ENCODE measurements at regions not wholly inside any gene's neighbourhood (a gene's known extent, or its start where the extent isn't known, plus 50 kb on each side); places are given as distances from the start of the nearest gene placed in this dataset.

GRCh38 chr6:88276331-88276730 is 110.2 kb upstream of the CNR1 start:
- no peaks in the 10 kb centered on the region for H3K9me3 ChIP-seq (ENCODE audit: insufficient read depth, low read length)
- H4K20me1 ChIP-seq (ENCODE audit: low read depth, low read length), result no peaks in the 10 kb centered on the region
- no peaks in the 10 kb centered on the region for H3K36me3 ChIP-seq (ENCODE audit: low read length)
- no peak overlapping the region for H3K4me3 ChIP-seq (ENCODE audit: insufficient read depth, low read length, poor library complexity, severe bottlenecking)
- no peak overlapping the region for H3K27ac ChIP-seq (ENCODE audit: low read depth, low read length)
- H3F3A ChIP-seq (ENCODE audit: insufficient read depth), result no peaks in the 10 kb centered on the region
- H3K79me2 ChIP-seq (ENCODE audit: insufficient read depth, low read length), result no peaks in the 10 kb centered on the region
- no peak overlapping the region for H2AFZ ChIP-seq (ENCODE audit: low read depth, low read length, severe bottlenecking)
- no peaks in the 10 kb centered on the region for H3K9me2 ChIP-seq (replicated peaks; ENCODE audit: insufficient read depth, low read length)
- no peak overlapping the region for H3K4me2 ChIP-seq (ENCODE audit: low read depth, low read length, poor library complexity, severe bottlenecking)
- no peaks in the 10 kb centered on the region for H3K27me3 ChIP-seq (ENCODE audit: low read length)
- TF ChIP-seq EZH2phosphoT487 (conservative IDR thresholded peaks at IDR 0.05; ENCODE audit: low read length), result no peak
- no peak for TF ChIP-seq CTCF (IDR thresholded peaks at IDR 0.05; ENCODE audit: insufficient read depth, low read length, poor library complexity, severe bottlenecking)
- H3K9ac ChIP-seq (ENCODE audit: low read length), result no peak overlapping the region

- no peak overlapping the region for H2AFZ ChIP-seq (ENCODE audit: low read depth, low read length, severe bottlenecking)
- H3K27me3 ChIP-seq (ENCODE audit: low read length), result no peaks in the 10 kb centered on the region
- H3K4me3 ChIP-seq (ENCODE audit: insufficient read depth, low read length, poor library complexity, severe bottlenecking), result no peak overlapping the region
- no peaks in the 10 kb centered on the region for H3K9me2 ChIP-seq (replicated peaks; ENCODE audit: insufficient read depth, low read length)
- no peaks in the 10 kb centered on the region for H3K36me3 ChIP-seq (ENCODE audit: low read length)
- no peaks in the 10 kb centered on the region for H3K9me3 ChIP-seq (ENCODE audit: insufficient read depth, low read length)
- no peaks in the 10 kb centered on the region for H3F3A ChIP-seq (ENCODE audit: insufficient read depth)
- no peak overlapping the region for H3K4me2 ChIP-seq (ENCODE audit: low read depth, low read length, poor library complexity, severe bottlenecking)
- no peak overlapping the region for H3K27ac ChIP-seq (ENCODE audit: low read depth, low read length)
- no peaks in the 10 kb centered on the region for H3K79me2 ChIP-seq (ENCODE audit: insufficient read depth, low read length)
- H3K9ac ChIP-seq (ENCODE audit: low read length), result no peak overlapping the region
- no peak for TF ChIP-seq EZH2phosphoT487 (conservative IDR thresholded peaks at IDR 0.05; ENCODE audit: low read length)
- TF ChIP-seq CTCF (IDR thresholded peaks at IDR 0.05; ENCODE audit: insufficient read depth, low read length, poor library complexity, severe bottlenecking), result no peak
- no peaks in the 10 kb centered on the region for H4K20me1 ChIP-seq (ENCODE audit: low read depth, low read length)
Measured at GRCh38 chr6:88268508-88268907, 102.4 kb upstream of the CNR1 start.

GRCh38 chr6:88266126-88266525 is 100.0 kb upstream of the CNR1 start:
- Histone ChIP-seq H3K36me3 (ENCODE audit: low read length) (no peaks in the 10 kb centered on the region), H3K4me3 (ENCODE audit: insufficient read depth, low read length, poor library complexity, severe bottlenecking) (no peak overlapping the region), H3K27ac (ENCODE audit: low read depth, low read length) (no peak overlapping the region), H4K20me1 (ENCODE audit: low read depth, low read length) (no peaks in the 10 kb centered on the region), H3K4me2 (ENCODE audit: low read depth, low read length, poor library complexity, severe bottlenecking) (no peak overlapping the region), H3K9me3 (ENCODE audit: insufficient read depth, low read length) (no peaks in the 10 kb centered on the region), H2AFZ (ENCODE audit: low read depth, low read length, severe bottlenecking) (no peak overlapping the region), H3K9me2 (replicated peaks; ENCODE audit: insufficient read depth, low read length) (no peaks in the 10 kb centered on the region), H3K79me2 (ENCODE audit: insufficient read depth, low read length) (no peaks in the 10 kb centered on the region), H3K27me3 (ENCODE audit: low read length) (no peaks in the 10 kb centered on the region), H3K9ac (ENCODE audit: low read length) (no peak overlapping the region), H3F3A (ENCODE audit: insufficient read depth) (no peaks in the 10 kb centered on the region)
- TF ChIP-seq CTCF (IDR thresholded peaks at IDR 0.05; ENCODE audit: insufficient read depth, low read length, poor library complexity, severe bottlenecking), result no peak
- TF ChIP-seq EZH2phosphoT487 (conservative IDR thresholded peaks at IDR 0.05; ENCODE audit: low read length), result no peak

- no peaks in the 10 kb centered on the region for H4K20me1 ChIP-seq (ENCODE audit: low read depth, low read length)
- H3K79me2 ChIP-seq (ENCODE audit: insufficient read depth, low read length), result no peaks in the 10 kb centered on the region
- H3F3A ChIP-seq (ENCODE audit: insufficient read depth), result no peaks in the 10 kb centered on the region
- no peaks in the 10 kb centered on the region for H3K9me2 ChIP-seq (replicated peaks; ENCODE audit: insufficient read depth, low read length)
- H3K4me3 ChIP-seq (ENCODE audit: insufficient read depth, low read length, poor library complexity, severe bottlenecking), result no peak overlapping the region
- H3K9me3 ChIP-seq (ENCODE audit: insufficient read depth, low read length), result no peaks in the 10 kb centered on the region
- no peak overlapping the region for H2AFZ ChIP-seq (ENCODE audit: low read depth, low read length, severe bottlenecking)
- H3K27ac ChIP-seq (ENCODE audit: low read depth, low read length), result no peak overlapping the region
- no peak overlapping the region for H3K9ac ChIP-seq (ENCODE audit: low read length)
- no peaks in the 10 kb centered on the region for H3K27me3 ChIP-seq (ENCODE audit: low read length)
- no peak overlapping the region for H3K4me2 ChIP-seq (ENCODE audit: low read depth, low read length, poor library complexity, severe bottlenecking)
- no peak for TF ChIP-seq CTCF (IDR thresholded peaks at IDR 0.05; ENCODE audit: insufficient read depth, low read length, poor library complexity, severe bottlenecking)
- no peak for TF ChIP-seq EZH2phosphoT487 (conservative IDR thresholded peaks at IDR 0.05; ENCODE audit: low read length)
- no peaks in the 10 kb centered on the region for H3K36me3 ChIP-seq (ENCODE audit: low read length)
Measured at GRCh38 chr6:88263591-88263990, 97.4 kb upstream of the CNR1 start.
